Body of pancreas (tissue), 4 donors: ENCODE measurements at regions not wholly inside any gene's neighbourhood (a gene's known extent, or its start where the extent isn't known, plus 50 kb on each side); places are given as distances from the start of the nearest gene placed in this dataset.

Source experiments
- CTCF ChIP-seq, 7 experiments: fragments of 450-650 bp in 4 of 7; fragments of 200-600 bp in 3 of 7; sonication (generic) in 3 of 7; IDR thresholded peaks; one replicate each; pipeline ENCODE4 v1.5.1; 2016 to 2019; ENCODE audit warnings: antibody characterized with exemption in 7 of 7
- POLR2A ChIP-seq, 3 donors: fragments of 450-650 bp; IDR thresholded peaks; one replicate each; pipeline ENCODE4 v1.6.1; 2016; ENCODE audit warnings: antibody characterized with exemption in 3 of 3, mild to moderate bottlenecking in 2 of 3

DNA sequence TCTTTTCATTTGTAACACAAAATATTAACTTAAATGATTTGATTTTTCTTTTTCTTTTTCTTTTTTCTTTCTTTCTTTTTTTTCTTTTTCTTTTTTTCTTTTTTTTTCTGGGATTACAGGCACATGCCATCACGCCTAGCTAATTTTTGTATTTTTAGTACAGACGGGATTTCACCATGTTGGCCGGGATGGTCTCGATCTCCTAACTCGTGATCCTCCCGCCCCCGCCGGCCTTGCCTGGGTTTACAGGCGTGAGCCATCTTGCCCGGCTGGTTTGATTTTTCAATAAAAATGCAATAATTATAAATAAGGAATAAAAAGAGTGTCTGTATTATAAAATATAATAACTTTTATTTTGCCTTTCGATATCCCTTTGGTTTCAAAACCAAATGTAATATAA lies 146.7 kb upstream of the RGS18 start:
- TF ChIP-seq CTCF (IDR thresholded peaks at IDR 0.05) (no peak), POLR2A (IDR thresholded peaks at IDR 0.05) (no peak)
